ENCODE measurements at regions not wholly inside any gene's neighbourhood (a gene's known extent, or its start where the extent isn't known, plus 50 kb on each side); places are given as distances from the start of the nearest gene placed in this dataset.
A peak's percentile ranks its signal among the peaks of the same experiment; 100 is the strongest.

- H3K9me3 ChIP-seq: no peaks in the 10 kb centered on the region
- intact Hi-C loops (cut with DNase I): no loop called here
- DNase-seq: peak; percentile 36
- 91 to 93% methylated on average over 5 of the region's 5 CpGs for WGBS, 2 donors
- H3K27me3 ChIP-seq: no peaks in the 10 kb centered on the region
- no peak overlapping the region for H3K4me3 ChIP-seq
- H3K27ac ChIP-seq: no peak overlapping the region
- H3K36me3 ChIP-seq: no peaks in the 10 kb centered on the region
- TF ChIP-seq CTCF (IDR thresholded peaks at IDR 0.05): no peak
- no peak for TF ChIP-seq EP300 (IDR thresholded peaks at IDR 0.05)
- TF ChIP-seq POLR2AphosphoS5 (IDR thresholded peaks at IDR 0.05): no peak
- TF ChIP-seq POLR2A (IDR thresholded peaks at IDR 0.05): no peak
- H3K4me1 ChIP-seq: peaks cover 0 to 4% (median under 1%) of the 10 kb centered on the region in 4 donors
These were observed 111.0 kb downstream of the MRPL14 start for GRCh38 chr6:44016131-44016870.

DNA sequence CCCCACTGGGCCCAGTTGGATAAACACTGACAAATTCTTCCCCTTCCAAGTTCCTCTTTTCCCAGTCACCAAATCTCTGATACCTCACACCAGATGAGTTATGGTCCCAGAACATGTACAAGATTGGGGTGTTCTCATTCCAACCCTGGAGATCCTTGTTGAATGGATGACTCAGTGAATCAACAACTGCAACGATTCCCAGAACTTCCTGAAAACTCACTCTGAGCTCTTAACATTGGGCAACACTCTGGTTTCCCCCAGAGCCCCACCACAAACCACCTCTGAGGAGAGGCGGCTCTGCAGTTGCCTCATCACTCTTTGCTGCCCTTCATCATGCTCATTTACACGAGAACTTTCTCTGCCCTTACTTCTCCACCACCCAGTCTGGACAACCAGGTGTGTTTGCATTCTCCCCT, 115.2 kb downstream of the MRPL14 start:
- H3K4me3 ChIP-seq: no peak overlapping the region
- intact Hi-C loops (cut with DNase I): no loop called here
- no peak for TF ChIP-seq CTCF (IDR thresholded peaks at IDR 0.05)
- no peak for TF ChIP-seq POLR2A (IDR thresholded peaks at IDR 0.05)
- no peak for TF ChIP-seq EP300 (IDR thresholded peaks at IDR 0.05)
- WGBS, 2 donors: 42 to 58% methylated on average over 3 of the region's 3 CpGs
- peak; percentile 29 for DNase-seq
- H3K4me1 ChIP-seq: peaks cover 0 to 22% (median 14%) of the 10 kb centered on the region in 4 donors
- H3K27ac ChIP-seq: no peak overlapping the region
- H3K9me3 ChIP-seq: no peaks in the 10 kb centered on the region
- H3K36me3 ChIP-seq: no peaks in the 10 kb centered on the region
- H3K27me3 ChIP-seq: no peaks in the 10 kb centered on the region

GRCh38 chr6:44011350-44011920, 115.8 kb downstream of the MRPL14 start:
- peaks cover 0 to 22% (median 14%) of the 10 kb centered on the region in 4 donors for H3K4me1 ChIP-seq
- no peaks in the 10 kb centered on the region for H3K36me3 ChIP-seq
- H3K4me3 ChIP-seq: no peak overlapping the region
- intact Hi-C loops (cut with DNase I): no loop called here
- no peaks in the 10 kb centered on the region for H3K9me3 ChIP-seq
- no peaks in the 10 kb centered on the region for H3K27me3 ChIP-seq
- TF ChIP-seq POLR2AphosphoS5 (IDR thresholded peaks at IDR 0.05): no peak
- TF ChIP-seq POLR2A (IDR thresholded peaks at IDR 0.05): no peak
- no peak for TF ChIP-seq CTCF (IDR thresholded peaks at IDR 0.05)
- TF ChIP-seq EP300 (IDR thresholded peaks at IDR 0.05): no peak
- DNase-seq: peak; percentile 24
- H3K27ac ChIP-seq: no peak overlapping the region
- 79 to 81% methylated on average over 2 of the region's 2 CpGs for WGBS, 2 donors

DNA sequence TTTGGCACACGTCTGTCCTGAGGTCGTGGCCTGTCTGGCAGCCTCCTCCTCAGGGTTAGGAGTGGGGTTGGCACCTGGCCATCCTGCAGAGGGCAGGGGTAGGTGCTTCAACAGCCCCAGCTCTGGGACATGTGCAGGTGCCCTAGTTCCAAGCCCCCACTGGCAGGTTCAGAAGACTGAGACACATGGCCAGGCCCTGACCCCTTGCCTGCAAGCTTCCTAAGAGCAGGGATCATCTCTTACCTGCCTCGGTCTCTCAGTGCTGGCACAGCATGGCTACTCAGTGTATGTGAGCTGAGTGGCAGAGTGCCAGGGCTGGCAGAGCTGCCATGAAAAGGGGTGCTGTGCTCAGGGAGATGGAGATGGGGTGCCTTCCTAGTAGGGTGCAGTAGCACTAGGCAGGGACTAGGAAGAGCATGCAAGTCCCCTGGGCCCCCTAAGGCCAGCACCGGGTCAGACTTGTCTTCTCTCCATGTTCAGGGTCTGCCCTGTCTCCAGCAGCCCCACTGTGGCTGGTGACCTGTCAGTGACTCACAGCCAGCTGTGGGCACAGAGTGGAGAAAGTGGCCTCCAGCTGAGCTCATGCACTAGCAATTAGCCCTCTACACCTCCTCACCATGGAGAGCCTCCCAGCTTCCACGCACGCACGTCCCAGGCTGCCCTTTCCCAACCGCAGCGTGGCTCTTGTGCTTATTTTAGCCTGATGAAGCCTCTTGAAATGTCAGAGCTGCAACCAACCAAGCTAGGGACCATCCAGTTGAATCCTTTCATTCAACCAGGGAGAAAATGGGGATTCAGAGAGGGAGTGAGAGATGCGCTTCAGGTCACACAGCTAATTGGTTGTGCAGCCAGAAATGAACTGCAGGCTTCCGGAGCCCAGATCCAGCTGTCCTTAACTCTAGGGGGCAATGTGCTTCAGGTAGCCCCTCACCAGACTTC, 116.6 kb downstream of the MRPL14 start:
- peak overlapping the region in 1 of 4 donors; percentile 14 for H3K27ac ChIP-seq
- H3K9me3 ChIP-seq: no peaks in the 10 kb centered on the region
- peaks cover 0 to 22% (median 14%) of the 10 kb centered on the region in 4 donors for H3K4me1 ChIP-seq
- no peaks in the 10 kb centered on the region for H3K27me3 ChIP-seq
- H3K36me3 ChIP-seq: no peaks in the 10 kb centered on the region
- DNase-seq: peak; percentile 61
- intact Hi-C loops (cut with DNase I): no loop called here
- TF ChIP-seq POLR2AphosphoS5 (IDR thresholded peaks at IDR 0.05) (no peak), EP300 (IDR thresholded peaks at IDR 0.05) (no peak), POLR2A (IDR thresholded peaks at IDR 0.05) (no peak), CTCF (IDR thresholded peaks at IDR 0.05) (no peak)
- WGBS, 2 donors: 80 to 82% methylated on average over 11 of the region's 11 CpGs
- no peak overlapping the region for H3K4me3 ChIP-seq

Measured in sigmoid colon (tissue), 6 donors.